Right atrium auricular region (tissue), 2 donors: ENCODE measurements at regions not wholly inside any gene's neighbourhood (a gene's known extent, or its start where the extent isn't known, plus 50 kb on each side); places are given as distances from the start of the nearest gene placed in this dataset.

ENCODE experiments used
- DNase-seq: peaks from one replicate; pipeline ENCODE4 v3.0.0-alpha.2; 2019; ENCODE audit warnings: low spot score
- H3K27ac ChIP-seq, 2 donors: fragments of 200-600 bp; sonication (generic); 1 replicate in 1 of 2; 2 replicates in 1 of 2; pipeline ENCODE4 v1.5.1; 2016 to 2019
- H3K27me3 ChIP-seq, 2 donors: fragments of 200-600 bp; sonication (generic); one replicate each; pipeline versions ENCODE4 v1.5.1 to v1.6.0; 2017 to 2019
- H3K36me3 ChIP-seq: fragments of 200-600 bp; sonication (generic); one replicate; pipeline ENCODE4 v1.5.1; 2016
- H3K4me1 ChIP-seq, 2 donors: fragments of 200-600 bp; sonication (generic); one replicate each; pipeline versions ENCODE4 v1.5.1 to v1.6.0; 2017 to 2019
- H3K4me3 ChIP-seq, 2 donors: fragments of 200-600 bp; sonication (generic); 1 replicate in 1 of 2; 2 replicates in 1 of 2; pipeline ENCODE4 v1.5.1; 2017 to 2019; ENCODE audit warnings: mild to moderate bottlenecking in 1 of 2, moderate library complexity in 1 of 2
- H3K9me3 ChIP-seq, 2 donors: fragments of 200-600 bp; sonication (generic); one replicate each; pipeline ENCODE4 v1.5.1; 2019
- TF ChIP-seq, protein P1 (sequence below), 2 donors: fragments of 200-600 bp; sonication (generic); IDR thresholded peaks; one replicate each; pipeline ENCODE4 v1.5.1; 2019; ENCODE audit warnings: antibody characterized with exemption in 2 of 2

DNA sequence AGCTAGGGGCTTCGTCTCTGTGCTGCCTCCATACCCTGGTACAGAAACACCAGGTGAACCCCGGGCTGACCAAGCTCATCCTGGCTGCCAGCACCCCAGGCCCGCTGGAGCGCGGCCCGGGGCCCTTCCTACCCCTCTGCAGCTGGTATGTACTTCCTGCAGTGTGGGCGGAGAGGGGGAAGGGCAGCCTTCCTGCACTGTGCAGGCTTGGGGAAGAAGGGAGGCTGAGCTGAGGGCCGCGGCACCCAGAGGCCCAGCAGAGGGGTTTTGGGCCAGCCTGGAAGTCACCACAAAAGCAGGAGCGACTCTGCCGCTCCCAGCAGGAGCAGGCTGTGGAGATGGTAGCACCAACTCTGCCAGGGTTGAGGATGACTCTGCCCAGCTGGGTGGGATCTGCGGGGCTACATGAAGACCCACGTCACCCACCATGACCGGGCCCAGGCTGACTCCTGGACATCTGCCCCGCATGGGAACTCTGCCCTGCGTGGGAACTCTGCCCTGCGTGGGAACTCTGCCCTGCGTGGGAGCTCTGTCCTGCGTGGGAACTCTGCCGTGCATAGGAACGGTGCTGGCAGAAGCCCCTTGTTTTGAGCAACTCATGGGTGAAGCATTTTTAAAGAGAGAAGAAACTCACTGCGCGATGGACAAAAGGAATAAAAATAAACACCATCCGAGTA, 273.3 kb downstream of the NDUFA10 start:
- peaks cover 0 to 3% of the 10 kb centered on the region in 2 donors for H3K4me1 ChIP-seq
- TF ChIP-seq, protein P1, sequence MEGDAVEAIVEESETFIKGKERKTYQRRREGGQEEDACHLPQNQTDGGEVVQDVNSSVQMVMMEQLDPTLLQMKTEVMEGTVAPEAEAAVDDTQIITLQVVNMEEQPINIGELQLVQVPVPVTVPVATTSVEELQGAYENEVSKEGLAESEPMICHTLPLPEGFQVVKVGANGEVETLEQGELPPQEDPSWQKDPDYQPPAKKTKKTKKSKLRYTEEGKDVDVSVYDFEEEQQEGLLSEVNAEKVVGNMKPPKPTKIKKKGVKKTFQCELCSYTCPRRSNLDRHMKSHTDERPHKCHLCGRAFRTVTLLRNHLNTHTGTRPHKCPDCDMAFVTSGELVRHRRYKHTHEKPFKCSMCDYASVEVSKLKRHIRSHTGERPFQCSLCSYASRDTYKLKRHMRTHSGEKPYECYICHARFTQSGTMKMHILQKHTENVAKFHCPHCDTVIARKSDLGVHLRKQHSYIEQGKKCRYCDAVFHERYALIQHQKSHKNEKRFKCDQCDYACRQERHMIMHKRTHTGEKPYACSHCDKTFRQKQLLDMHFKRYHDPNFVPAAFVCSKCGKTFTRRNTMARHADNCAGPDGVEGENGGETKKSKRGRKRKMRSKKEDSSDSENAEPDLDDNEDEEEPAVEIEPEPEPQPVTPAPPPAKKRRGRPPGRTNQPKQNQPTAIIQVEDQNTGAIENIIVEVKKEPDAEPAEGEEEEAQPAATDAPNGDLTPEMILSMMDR (IDR thresholded peaks at IDR 0.05), result no peak
- no peaks in the 10 kb centered on the region for H3K27me3 ChIP-seq
- H3K4me3 ChIP-seq, result no peak overlapping the region
- DNase-seq, result no peak
- no peaks in the 10 kb centered on the region for H3K36me3 ChIP-seq
- no peak overlapping the region for H3K27ac ChIP-seq
- H3K9me3 ChIP-seq, result no peaks in the 10 kb centered on the region

DNA sequence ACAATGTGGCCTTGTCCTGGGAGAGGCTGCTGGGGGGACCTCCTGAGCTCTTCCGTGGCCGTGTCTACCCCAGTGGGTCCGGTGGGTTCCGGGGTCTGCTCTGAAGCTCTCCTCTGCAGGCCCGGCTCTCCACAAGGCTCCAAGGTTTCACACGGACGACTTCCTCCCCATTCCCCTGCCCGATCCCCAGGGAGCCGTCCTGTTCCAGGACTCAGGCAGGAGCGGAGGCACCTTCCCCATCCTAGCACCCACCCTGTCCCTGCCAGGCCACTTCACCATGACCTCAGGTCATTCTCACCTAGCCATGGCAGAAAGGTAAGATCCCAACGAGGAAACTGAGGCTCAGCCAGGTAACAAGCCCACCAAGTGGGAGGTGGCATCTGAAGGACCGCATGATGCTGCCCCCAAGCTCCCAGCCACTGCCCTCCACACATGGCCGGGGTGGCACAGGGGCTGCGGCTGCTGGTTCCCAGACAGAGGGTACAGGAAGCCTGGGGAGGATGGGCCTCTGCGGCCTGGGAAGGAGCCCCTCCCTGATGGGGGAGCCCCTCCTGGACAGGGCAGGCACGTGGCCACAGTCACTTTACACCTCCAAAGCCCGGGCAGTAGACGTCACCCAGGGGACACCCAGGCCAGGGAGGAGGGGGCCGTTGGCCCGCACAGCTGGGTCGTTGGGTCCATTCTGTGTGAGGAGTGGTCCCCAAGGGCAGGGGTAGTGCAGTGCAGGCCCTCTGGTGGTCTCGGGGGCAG, 274.0 kb downstream of the NDUFA10 start:
- no peaks in the 10 kb centered on the region for H3K36me3 ChIP-seq
- no peaks in the 10 kb centered on the region for H3K4me1 ChIP-seq
- DNase-seq, result no peak
- H3K27ac ChIP-seq, result no peak overlapping the region
- no peaks in the 10 kb centered on the region for H3K9me3 ChIP-seq
- H3K27me3 ChIP-seq, result no peaks in the 10 kb centered on the region
- TF ChIP-seq, protein P1 (IDR thresholded peaks at IDR 0.05), result no peak
- H3K4me3 ChIP-seq, result no peak overlapping the region

DNA sequence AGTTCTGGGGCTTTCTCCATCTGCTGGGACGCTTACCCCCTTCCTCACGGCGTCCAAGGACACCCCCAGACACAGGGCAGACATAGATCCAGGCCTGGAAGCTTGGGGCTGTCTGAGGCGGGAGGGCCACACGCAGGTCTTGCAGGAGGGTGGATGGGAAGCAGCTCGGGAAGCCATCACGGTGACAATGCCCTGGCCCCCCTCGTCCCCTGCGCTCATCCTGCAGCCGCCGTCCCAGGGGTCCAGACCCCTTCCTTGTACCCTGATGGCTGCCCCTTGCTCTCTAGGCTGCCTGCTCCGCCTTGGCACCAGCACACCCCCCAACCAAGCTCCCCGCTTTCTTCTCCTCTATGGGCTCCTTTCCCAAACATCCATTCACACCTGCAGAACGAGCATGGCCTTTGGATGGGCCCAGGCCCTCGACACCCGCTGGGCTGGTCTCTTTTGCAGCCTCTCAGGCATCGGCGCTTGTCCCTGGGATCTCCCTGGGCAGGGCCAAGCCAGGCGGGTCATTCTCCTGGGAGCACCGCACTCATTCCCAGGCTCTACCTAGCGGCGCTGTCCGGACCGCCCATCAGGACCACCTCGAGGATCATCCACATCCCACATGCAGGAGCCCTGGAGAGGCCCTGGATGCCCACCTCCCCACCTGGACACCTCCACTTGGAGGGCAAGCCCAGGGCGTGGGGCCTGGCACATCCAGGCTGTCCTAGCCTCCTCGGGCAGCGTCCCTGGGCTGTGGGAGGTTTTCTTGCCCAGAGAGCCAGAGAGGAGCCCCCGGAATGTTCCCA, 274.9 kb downstream of the NDUFA10 start:
- TF ChIP-seq, protein P1 (IDR thresholded peaks at IDR 0.05), result no peak
- Histone ChIP-seq H3K4me1 (no peaks in the 10 kb centered on the region), H3K9me3 (no peaks in the 10 kb centered on the region), H3K4me3 (no peak overlapping the region), H3K27ac (no peak overlapping the region), H3K36me3 (no peaks in the 10 kb centered on the region), H3K27me3 (no peaks in the 10 kb centered on the region)
- DNase-seq, result no peak

DNA sequence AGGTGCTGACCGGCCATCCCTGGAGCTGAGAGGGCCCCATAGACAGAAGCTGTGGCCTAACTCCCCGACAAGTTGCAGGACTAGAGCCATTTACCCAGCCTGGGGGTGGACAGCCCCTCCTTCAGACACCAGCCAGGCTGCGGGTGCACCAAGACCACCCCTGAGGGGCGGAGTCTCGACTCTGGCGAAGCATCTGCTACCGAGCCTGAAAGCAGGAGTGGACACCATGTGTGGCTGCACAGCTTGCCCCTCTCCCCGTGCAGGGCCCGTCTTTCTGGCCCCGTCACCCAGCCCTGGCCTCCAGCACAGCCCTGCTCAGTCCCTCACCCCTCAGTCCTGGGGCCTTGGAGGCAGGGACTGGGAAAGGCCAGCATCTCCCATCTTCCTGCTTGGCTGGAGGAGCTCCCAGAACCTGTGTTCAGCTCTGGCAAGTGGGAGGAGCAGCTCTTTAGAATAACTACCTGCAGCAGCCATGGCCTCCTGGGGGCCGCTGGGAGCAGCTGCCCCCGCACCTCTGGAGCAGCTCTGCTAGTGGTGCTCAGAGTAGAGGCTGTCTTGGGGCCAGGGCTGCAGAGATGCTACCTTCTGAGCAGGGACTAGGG, 275.8 kb downstream of the NDUFA10 start:
- DNase-seq, result no peak

DNA sequence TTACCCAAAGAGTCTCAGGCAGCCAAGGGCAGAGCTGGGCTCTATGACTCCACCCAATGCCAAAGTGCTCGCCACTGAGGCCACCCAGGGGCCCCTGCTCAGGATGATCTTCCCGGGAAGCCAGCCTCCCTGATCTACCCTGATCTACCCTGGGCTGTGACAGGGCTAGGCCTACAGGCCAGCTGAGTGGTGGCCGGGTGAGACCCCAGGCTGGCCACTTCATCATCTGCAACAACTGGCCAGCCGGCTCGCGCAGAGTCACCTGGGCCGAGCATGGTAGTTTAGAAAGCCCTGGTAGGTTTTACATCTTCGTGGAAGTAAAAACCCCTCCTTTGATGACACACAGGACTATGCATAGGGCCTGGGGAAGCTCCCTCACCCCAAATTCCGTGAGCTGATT, 276.3 kb downstream of the NDUFA10 start:
- H3K4me1 ChIP-seq, result no peaks in the 10 kb centered on the region
- H3K27me3 ChIP-seq, result no peaks in the 10 kb centered on the region
- H3K36me3 ChIP-seq, result no peaks in the 10 kb centered on the region
- TF ChIP-seq, protein P1 (IDR thresholded peaks at IDR 0.05), result no peak
- no peaks in the 10 kb centered on the region for H3K9me3 ChIP-seq
- H3K27ac ChIP-seq, result no peak overlapping the region
- DNase-seq, result no peak
- no peak overlapping the region for H3K4me3 ChIP-seq

More for the DNA sequence above, 275.8 kb downstream of the NDUFA10 start:
- no peaks in the 10 kb centered on the region for H3K9me3 ChIP-seq
- H3K27ac ChIP-seq, result no peak overlapping the region
- no peaks in the 10 kb centered on the region for H3K27me3 ChIP-seq
- no peaks in the 10 kb centered on the region for H3K36me3 ChIP-seq
- no peaks in the 10 kb centered on the region for H3K4me1 ChIP-seq
- TF ChIP-seq, protein P1 (IDR thresholded peaks at IDR 0.05), result no peak
- no peak overlapping the region for H3K4me3 ChIP-seq
